Stimulated activated naive CD4-positive, alpha-beta T cell (primary cell): ENCODE measurements at regions not wholly inside any gene's neighbourhood (a gene's known extent, or its start where the extent isn't known, plus 50 kb on each side); places are given as distances from the start of the nearest gene placed in this dataset.
"Not testable (repeated sequence)": the region's sequence is repeated elsewhere in the genome, so short reads cannot be mapped to it uniquely, and the experiment has no call there.

Experiments used
- DNase-seq, 6 experiments: peaks; one replicate each; lab custom pipeline; 2025; lab: John Stamatoyannopoulos, UW

GRCh38 chr3:43838009-43838758, 147.4 kb downstream of the ABHD5 start:
- no peak for DNase-seq

DNA sequence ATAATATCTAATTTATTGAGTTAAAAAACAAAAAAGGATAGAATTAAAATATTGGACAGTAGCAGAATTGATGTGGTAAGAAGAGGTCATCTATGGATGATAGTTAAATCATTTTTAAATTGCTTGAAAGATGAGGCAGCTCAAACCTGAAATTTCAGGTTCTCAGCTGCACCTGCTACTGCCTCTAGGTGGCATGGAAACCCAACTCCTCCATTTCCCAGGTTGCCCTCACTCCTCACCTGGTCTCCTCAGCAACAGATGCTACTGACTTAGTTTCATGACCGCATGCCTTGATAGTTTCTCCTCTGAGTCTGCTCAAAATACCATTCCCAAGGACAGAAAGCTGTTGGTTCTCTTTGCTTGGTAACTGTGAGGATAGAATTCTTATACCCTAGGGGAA, 148.1 kb downstream of the ABHD5 start:
- DNase-seq: no peak

- DNase-seq: no peak
Observed at GRCh38 chr3:43843386-43843785, 152.6 kb downstream of the ABHD5 start.

DNA sequence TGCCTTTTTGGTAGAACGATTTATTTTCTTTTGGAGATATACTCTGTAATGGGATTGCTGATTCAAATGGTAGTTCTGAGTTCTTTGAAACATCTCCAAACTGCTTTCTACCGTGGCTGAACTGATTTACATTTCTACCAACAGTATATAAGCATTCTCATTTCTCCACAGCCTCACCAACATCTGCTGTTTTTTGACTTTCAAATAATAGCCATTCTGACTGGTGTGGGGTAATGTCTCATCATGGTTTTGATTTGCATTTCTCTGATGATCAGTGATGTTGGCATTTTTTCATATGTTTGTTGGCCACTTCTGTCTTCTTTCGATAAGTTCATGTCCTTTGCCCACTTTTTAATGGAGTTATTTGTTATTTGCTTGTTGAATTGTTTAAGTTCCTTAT, 154.0 kb downstream of the ABHD5 start:
- no peak for DNase-seq

- DNase-seq: not testable (repeated sequence)
Observed at GRCh38 chr3:43845553-43845952, 154.8 kb downstream of the ABHD5 start.

- no peak for DNase-seq
Observed at GRCh38 chr3:43852066-43852465, 161.3 kb downstream of the ABHD5 start.

- DNase-seq: no peak
Observed at GRCh38 chr3:43854283-43854682, 163.5 kb downstream of the ABHD5 start.

GRCh38 chr3:43854916-43855315, 164.2 kb downstream of the ABHD5 start:
- no peak for DNase-seq

DNA sequence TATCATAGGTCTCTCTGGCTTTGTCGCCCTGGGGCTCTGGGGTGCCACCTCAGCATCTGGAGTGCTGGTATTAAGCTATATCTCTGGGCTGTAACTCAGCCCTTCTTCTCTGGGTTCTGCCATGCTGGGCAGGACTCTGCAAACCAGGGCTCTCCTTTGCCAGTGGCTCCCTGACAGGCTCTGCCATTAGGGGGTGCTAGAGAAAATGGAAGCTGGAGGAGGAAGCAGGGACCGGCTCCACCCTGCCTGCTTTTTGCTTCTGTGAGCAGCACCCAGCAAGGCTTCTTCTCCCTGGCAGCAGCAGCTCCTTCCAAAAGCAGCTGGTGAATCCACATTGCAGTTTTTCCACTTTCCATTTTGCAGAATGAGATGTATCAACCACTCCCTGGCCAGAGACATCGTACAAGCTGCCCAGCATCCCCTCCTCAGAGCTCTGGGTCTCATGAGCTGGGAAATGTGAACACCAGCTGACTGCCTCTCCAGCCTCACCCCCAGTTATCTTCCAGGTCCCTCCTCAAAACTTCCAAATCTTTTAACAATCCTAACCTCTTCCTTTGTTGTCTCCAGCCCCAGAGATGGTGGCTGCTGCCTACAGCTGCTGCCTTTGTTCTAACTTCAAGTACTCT, 165.0 kb downstream of the ABHD5 start:
- peak in 1 of 6 experiments; percentile 19 for DNase-seq

- DNase-seq: no peak
Observed at GRCh38 chr3:43856351-43856750, 165.6 kb downstream of the ABHD5 start.

DNA sequence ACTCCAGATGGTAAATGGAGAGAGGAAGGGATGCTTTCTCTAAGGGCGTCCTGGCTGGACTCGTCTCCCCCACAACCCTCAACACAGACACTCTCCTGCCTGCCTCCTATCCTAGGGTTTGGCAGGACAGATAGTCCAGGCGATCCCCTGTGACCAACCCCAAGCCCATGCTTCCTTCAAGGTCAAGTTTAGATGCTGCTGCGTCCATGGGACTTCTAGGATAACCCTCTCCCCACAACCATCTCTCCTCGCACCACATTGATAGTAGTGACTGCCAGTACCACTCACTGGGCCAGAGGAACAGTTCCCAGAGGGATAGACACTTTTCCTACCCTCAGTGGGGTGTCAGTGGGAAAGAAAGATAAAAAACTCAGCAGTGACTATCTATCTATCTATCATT, 166.0 kb downstream of the ABHD5 start:
- no peak for DNase-seq

DNA sequence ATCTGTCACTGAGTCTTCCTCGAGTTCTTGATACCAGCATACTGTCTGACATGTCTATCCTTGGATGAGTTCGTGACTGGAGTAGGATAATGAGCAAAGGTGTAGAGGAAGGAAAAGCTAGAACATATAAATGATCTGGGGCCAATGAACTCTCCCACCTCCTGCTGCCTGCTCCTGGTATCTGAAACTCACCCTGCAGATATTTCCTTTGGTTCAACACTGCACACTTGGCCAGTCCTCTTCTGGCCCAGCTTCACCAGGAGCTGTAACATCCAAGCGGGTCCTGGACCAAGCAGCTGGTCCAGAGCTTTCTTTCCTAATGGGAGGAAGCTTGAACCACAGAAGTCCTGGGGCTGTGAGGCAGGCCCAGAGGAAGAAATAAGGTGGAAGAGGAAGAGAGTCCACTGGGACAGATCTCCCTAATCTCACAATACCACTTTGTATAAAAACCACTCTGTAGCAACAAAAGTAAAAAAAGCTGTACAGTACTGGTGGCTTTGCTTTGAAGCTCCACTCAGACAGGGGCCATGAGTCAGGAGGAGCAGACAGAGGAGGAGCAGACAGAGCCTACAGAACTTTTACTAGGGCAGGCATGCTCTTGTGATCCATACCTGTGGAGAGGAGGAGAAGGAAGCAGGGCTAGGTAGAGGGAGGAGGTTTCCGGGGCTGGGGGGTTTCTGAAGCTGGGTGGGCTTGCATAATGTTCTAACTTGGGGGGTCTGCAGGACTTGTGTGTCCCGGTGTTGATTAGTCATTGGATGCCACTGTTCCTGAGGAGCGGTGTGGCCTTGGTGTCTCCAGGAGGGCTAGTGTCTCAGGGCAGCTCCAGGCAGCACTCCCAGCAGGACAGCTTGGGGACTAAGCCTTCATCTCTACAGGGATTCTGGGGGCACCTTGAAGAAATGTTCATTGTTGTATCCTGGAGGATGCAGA, 166.9 kb downstream of the ABHD5 start:
- DNase-seq: no peak

- DNase-seq: no peak
Observed at GRCh38 chr3:43858294-43858701, 167.6 kb downstream of the ABHD5 start.

DNA sequence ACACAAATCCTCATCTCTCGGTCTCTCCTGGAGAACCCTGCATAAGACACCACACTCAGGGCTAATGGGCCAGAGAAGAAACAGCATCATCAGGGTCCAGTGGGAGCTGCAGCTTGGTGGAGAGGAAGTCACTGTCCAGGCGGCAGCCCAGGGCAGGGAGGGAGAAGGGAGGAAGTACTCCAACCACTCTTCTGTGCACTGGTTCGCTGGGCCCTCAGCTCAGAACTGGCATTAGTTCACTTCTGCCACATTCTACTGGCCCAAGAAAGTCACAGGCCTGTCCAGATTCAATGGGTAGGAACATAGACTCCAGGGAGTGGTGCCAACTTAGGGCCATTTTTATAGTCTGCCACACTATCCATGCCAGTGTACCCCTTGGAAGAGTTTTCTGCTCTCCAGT, 169.0 kb downstream of the ABHD5 start:
- DNase-seq: no peak

DNA sequence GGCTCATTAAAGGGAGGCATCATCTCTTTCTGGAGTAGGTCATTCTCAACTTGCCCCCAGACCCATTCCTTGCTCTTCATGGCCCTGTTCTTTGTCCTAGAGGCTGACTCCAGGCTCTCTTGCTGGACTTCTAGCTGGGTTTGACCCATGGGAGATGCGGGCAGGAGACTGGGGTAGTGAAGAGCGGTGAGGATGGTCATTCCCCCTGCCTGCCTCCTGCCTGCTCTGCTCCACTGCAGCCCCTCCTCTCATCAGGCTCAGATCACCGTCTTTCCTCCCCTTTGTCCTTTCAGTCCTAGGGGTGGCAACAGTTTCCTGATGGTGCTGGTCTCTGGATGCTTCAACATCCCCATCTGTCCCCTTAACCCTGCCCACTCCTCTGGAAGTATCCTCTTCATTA, 170.9 kb downstream of the ABHD5 start:
- no peak for DNase-seq

DNA sequence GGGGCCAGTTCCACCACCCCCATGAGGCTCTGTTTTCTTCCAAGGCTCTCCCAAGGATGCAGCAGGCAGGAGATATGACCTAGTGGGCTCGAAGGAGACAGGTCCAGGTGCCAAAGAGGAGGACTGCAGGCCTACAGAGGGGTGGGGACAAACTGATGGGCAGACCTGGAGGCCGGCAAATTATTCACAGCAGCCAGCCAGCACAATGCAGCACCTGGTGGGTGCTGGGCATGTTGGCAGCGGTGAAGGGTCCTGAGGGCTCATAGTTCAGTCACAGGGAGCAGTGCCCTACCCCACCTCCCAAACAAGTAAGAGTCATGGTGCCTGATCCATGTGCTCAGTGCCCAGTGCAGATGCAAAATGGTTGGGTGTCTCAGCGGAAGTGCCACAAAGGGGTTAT, 171.7 kb downstream of the ABHD5 start:
- no peak for DNase-seq

DNA sequence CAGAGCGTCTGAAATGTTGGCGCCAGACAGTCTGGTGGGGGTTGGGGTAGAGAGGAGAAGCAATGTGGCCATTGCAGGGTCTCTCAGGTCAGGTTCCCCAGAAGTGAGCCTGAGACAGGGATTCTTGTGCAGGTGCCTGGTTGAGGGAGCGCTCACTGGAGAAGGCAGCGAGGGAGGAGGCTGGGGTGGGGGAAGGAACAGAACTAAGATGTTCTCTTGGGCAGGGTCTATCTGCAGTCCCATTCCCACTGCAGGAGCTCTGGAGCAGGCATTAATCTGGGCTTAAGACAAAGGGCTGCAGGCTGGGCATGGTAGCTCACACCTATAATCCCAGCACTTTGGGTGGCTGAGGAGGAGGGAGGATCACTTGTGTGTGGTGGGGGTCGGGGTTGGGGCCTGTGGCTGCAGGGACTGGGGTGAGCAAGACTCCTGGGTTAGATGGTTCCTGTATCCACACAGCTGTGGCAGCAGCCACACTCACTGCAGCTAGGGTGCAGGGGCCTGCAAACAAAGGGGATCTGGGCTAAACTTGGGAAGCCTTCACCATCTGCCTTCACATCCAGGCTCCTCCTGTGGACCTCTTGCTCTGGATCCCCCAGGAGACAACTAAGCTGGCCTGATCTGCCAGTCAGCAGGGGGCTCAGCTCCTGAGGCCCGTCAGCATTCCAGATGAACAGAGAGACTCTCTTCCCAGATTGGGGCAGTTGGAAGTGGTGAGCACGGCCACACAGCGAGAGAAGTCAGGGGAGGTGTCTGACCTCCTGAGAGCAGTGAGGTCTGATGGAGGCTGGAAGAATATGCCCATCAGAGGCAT, 172.5 kb downstream of the ABHD5 start:
- DNase-seq: no peak

DNA sequence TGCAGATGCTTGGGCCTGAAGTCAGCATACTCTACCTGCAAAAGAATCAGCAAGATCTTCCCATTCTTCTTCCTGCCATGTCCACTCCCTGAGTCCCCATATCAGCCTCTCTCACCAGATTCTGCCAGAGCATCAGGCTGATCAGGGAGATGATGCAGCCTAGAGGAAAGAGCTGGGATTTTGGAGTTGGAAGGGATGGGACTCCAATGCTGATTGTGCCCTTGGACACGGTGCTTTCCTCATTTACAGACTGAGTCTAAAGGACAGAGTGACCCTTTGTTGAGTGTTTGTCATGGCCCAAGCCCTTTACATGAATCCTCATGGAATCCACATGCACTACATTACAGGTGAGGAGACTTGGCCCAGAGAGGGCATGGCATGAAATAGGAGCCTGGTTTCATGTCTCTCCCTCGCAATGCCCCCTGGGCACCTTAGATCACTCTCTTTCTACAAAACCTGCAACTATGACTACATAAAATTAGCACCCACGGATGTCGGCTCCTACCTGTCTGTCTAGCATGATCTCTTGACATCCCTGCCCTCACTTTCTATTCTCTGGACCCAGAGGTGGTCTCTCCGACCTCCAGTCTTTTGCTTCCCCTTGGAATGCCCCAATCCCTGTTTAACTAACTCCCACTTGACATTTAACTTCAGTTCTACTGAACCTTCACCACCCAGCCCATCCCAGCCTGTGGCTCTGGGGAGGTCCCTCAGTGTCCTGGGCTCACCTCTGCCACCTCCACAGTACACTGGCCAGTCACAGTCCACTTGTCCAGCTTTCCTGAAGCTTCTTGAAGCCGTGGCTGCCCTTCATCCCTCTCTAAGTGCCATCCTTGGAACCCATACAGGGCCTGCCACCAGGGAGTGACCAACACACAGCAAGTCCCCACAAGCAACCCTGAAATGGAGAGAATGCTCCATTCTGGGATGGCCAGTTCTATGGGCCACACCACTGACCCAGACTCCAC, 173.5 kb downstream of the ABHD5 start:
- no peak for DNase-seq

GRCh38 chr3:43865351-43865750, 174.6 kb downstream of the ABHD5 start:
- no peak for DNase-seq

- DNase-seq: no peak
Observed at GRCh38 chr3:43865887-43866528, 175.3 kb downstream of the ABHD5 start.
